AG10803 (cell line): ENCODE measurements at regions not wholly inside any gene's neighbourhood (a gene's known extent, or its start where the extent isn't known, plus 50 kb on each side); places are given as distances from the start of the nearest gene placed in this dataset.
A peak's percentile ranks its signal among the peaks of the same experiment; 100 is the strongest.

Experiments
- DNase-seq: peaks from one replicate; pipeline ENCODE4 v3.0.0; 2010; ENCODE audit warnings: low read depth
- H3K4me3 ChIP-seq: 2 replicates; pipeline ENCODE4 v1.5.1; 2011; ENCODE audit warnings: mild to moderate bottlenecking, low read length, control low read depth
- TF ChIP-seq, protein P1 (sequence below): conservative IDR thresholded peaks from 2 replicates; pipeline ENCODE4 v1.5.1; 2011; ENCODE audit warnings: mild to moderate bottlenecking, low read length, control low read depth, inconsistent platforms

DNA sequence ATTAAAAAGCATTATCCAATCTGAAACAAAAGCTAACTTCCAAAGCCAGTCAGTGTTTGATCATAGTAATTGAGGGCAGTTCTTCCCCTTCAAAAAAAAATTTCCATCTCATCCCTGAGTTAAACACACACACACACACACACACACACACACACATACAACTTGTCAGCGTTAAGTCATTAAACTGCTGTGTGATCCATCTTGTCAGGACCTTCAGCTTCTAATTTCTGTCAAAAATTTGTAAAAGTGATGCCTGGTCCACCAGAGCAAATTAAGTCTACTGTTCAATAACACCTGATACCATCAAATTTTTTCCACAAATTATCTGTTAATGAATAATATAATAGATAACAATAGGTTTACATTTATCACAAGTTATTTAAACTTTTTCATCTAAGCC is 198.7 kb downstream of the GPX5 start:
- no peak for DNase-seq
- no peak overlapping the region for H3K4me3 ChIP-seq
- TF ChIP-seq, protein P1, sequence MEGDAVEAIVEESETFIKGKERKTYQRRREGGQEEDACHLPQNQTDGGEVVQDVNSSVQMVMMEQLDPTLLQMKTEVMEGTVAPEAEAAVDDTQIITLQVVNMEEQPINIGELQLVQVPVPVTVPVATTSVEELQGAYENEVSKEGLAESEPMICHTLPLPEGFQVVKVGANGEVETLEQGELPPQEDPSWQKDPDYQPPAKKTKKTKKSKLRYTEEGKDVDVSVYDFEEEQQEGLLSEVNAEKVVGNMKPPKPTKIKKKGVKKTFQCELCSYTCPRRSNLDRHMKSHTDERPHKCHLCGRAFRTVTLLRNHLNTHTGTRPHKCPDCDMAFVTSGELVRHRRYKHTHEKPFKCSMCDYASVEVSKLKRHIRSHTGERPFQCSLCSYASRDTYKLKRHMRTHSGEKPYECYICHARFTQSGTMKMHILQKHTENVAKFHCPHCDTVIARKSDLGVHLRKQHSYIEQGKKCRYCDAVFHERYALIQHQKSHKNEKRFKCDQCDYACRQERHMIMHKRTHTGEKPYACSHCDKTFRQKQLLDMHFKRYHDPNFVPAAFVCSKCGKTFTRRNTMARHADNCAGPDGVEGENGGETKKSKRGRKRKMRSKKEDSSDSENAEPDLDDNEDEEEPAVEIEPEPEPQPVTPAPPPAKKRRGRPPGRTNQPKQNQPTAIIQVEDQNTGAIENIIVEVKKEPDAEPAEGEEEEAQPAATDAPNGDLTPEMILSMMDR = no peak

DNA sequence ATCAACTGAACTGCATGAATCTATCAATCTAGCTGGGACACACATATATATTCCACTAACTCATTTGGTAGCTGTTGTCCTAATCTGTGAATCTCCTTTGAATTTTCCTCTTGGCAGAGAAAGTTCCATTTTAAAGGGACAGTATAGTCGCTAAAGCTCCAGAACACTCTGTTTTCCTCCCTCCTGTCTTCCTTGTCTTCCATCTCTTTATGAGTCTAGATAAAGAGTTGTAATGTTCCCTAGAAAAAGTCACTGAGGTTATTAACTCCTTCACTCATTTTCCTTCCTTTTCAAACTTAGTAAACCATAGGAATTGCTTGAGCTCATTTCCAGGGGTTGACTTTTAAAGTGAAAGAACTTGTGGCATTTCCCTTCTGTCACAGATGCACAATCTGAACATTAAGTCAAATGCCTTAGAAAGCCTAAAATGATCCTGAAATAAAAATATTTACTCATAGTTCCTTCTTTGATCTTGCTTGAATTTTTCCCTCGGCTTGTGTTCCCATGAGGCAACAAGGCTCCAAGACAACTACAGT is 198.4 kb downstream of the TRIM27 start:
- H3K4me3 ChIP-seq = no peak overlapping the region
- TF ChIP-seq, protein P1 = no peak
- DNase-seq = no peak

DNA sequence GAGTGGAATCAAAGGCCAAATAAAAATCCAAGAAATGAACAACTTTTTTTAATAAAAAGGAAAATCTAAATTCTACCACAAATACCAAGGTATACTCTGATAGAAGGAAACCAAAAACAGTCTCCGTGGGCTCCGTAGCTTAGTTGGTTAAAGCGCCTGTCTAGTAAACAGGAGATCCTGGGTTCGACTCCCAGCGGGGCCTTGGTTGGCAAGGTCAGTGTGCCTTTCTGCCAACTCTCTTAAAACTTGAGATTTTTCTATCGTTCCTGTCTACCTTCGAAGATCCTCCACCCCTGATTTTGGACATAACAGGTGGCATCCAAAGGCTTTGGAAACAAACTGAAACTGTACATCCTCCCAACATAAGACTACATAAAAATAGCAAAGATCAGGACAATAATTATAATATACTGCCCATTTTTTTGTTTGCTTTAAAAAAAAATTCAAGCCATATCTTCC is 197.9 kb downstream of the TRIM27 start:
- H3K4me3 ChIP-seq = no peak overlapping the region
- no peak for DNase-seq
- TF ChIP-seq, protein P1 = no peak

DNA sequence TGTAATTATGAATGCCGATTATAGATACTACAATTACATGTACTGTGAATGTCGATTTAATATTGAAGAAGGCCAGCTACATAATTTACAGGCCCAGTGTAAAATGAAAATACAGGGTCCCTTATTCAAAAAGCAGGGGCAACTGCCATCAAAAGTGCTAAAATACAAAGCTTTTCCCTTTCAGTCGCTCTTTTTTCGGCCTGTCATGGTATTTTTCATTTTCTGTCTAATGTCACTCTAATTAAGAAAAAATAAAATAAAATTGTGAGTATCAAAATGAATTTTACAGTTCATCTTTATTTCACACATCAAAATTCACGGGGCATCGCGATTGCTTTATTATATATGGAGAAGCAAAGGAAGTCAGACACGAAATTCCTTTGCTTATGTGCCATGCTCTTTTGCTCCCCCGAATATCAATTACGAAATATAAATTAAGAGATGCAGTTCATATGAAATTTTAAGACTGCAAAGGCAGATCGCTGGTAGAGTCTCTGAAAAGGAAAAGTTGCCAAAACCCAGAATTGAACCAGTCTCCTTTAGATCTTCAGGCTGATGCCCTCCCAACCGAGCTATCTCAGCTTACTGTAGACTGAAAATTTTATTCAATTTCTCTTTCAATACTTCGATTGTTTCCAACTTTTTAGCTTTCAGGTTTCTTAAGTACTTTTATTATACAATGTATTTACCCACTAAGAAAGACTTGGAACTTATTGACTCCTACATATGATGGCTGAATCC is 197.0 kb downstream of the TRIM27 start:
- no peak overlapping the region for H3K4me3 ChIP-seq
- DNase-seq = no peak
- TF ChIP-seq, protein P1 = no peak

DNA sequence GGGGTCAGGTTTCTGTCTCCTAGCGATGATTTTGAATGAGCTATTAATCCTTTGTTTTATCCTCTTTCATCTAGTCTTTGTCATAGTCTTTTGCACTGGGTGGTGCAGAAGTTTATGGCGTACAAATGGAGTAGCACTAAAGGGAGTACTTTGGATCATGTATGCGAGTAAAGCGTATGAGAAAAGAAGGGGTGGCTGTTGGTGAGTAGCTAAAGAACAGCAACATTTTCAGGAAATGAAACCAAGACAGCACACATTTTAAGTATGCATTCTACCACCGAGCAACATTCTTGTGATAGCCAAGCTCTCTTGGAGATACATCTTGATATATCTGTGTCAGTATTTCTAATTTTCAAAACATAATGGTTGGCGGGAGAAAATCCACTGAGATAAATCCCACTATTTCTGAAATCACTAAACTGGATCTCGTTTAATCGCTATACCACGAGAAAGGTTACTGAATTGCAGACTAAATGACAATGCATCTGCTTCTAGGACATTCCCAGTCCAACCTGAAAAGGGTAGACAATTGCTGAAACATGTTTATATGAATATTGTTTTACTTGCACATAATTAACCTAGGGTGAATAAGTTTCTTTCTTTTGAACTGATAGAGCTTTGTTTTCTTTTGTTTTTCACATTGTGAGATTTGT is 196.1 kb downstream of the TRIM27 start:
- TF ChIP-seq, protein P1 = no peak
- H3K4me3 ChIP-seq = no peak overlapping the region; the same call in 1 of the 2 replicates
- no peak for DNase-seq

DNA sequence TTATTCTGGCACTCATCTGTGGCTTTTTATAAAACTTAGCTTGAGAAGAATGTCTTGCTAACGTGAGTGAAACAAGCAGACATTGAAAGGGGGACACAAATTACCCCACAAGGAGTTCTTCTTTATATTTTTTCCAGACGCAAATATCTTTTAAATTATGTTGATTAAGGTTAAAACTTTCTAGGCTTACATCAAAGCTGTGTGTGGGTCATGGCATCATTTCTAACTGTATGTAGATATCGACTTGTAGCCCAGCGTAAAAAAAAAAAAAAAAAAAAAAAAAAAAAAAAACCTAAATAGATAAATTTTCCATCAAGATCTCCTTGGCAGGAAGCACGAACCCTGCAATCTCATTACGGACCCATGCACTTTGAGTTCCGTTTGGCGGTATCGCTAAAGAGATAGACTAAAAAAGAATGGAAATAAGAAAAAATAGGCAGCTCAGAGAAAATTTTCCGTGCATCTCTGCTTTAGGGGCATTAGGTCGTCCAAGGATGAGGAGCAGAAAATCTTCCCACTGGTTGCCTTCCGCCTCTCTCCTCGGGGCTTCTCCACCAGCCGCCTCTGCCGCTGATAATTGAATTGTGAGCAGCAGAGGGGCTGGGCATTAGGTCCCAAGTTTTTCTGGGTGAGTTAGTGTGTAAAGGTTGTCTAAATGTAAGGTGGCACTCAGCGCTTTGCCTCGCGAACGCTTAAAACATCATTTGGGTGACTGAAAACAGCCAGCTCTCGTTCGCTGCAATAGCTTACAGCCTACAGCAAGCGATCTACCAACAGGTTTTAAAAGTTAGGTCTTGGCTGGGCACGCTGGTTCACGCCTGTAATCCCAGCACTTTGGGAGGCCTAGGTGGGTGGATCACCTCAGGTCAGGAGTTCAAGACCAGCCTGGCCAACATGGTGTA is 194.0 kb downstream of the TRIM27 start:
- DNase-seq = no peak
- TF ChIP-seq, protein P1 = no peak
- peak overlapping the region; percentile 85 for H3K4me3 ChIP-seq
